Right forelimb (tissue), 1 donor: ENCODE measurements at regions not wholly inside any gene's neighbourhood (a gene's known extent, or its start where the extent isn't known, plus 50 kb on each side); places are given as distances from the start of the nearest gene placed in this dataset.

Source experiments
- DNase-seq: peaks from one replicate; pipeline ENCODE4 v3.0.0-alpha.2; 2018

- DNase-seq, result no peak
These were observed 106.4 kb upstream of the LPP start for GRCh38 chr3:188047536-188047935.

GRCh38 chr3:188049606-188050530 is 104.1 kb upstream of the LPP start:
- no peak for DNase-seq

- no peak for DNase-seq
These were observed 102.2 kb upstream of the LPP start for GRCh38 chr3:188051801-188052168.

GRCh38 chr3:188052169-188053035 is 101.6 kb upstream of the LPP start:
- DNase-seq, result peak; percentile 78

GRCh38 chr3:188053036-188053340 is 101.0 kb upstream of the LPP start:
- no peak for DNase-seq

- no peak for DNase-seq
These were observed 100.1 kb upstream of the LPP start for GRCh38 chr3:188053710-188054380.

GRCh38 chr3:188054541-188054940 is 99.4 kb upstream of the LPP start:
- no peak for DNase-seq

GRCh38 chr3:188055388-188055787 is 98.6 kb upstream of the LPP start:
- no peak for DNase-seq

GRCh38 chr3:188057124-188057523 is 96.8 kb upstream of the LPP start:
- DNase-seq, result no peak

GRCh38 chr3:188058569-188059184 is 95.3 kb upstream of the LPP start:
- no peak for DNase-seq

GRCh38 chr3:188059351-188059750 is 94.6 kb upstream of the LPP start:
- DNase-seq, result no peak

- no peak for DNase-seq
These were observed 93.6 kb upstream of the LPP start for GRCh38 chr3:188060264-188060835.

- DNase-seq, result no peak
These were observed 93.0 kb upstream of the LPP start for GRCh38 chr3:188060840-188061544.

- no peak for DNase-seq
These were observed 91.7 kb upstream of the LPP start for GRCh38 chr3:188062216-188062615.

- no peak for DNase-seq
These were observed 89.0 kb upstream of the LPP start for GRCh38 chr3:188064831-188065493.

GRCh38 chr3:188066141-188066540 is 87.8 kb upstream of the LPP start:
- DNase-seq, result no peak

- DNase-seq, result no peak
These were observed 86.0 kb upstream of the LPP start for GRCh38 chr3:188067932-188068331.

- no peak for DNase-seq
These were observed 85.6 kb upstream of the LPP start for GRCh38 chr3:188068342-188068741.

GRCh38 chr3:188071636-188072035 is 82.3 kb upstream of the LPP start:
- DNase-seq, result no peak

GRCh38 chr3:188076176-188076575 is 77.8 kb upstream of the LPP start:
- no peak for DNase-seq

- DNase-seq, result no peak
These were observed 76.7 kb upstream of the LPP start for GRCh38 chr3:188077160-188077799.
